Activated naive CD8-positive, alpha-beta T cell treated with anti-CD3 and anti-CD28 coated beads for 36 hours (primary cell): ENCODE measurements at regions not wholly inside any gene's neighbourhood (a gene's known extent, or its start where the extent isn't known, plus 50 kb on each side); places are given as distances from the start of the nearest gene placed in this dataset.

Experiments used
- DNase-seq: peaks from one replicate; pipeline ENCODE4 v3.0.0; 2021
- H3K27ac Mint-ChIP-seq: one replicate; pipeline ENCODE4 v1.8.0; 2022; ENCODE audit warnings: mild to moderate bottlenecking, moderate library complexity, mixed read lengths
- H3K27me3 Mint-ChIP-seq: one replicate; pipeline ENCODE4 v1.8.0; 2022; ENCODE audit warnings: mild to moderate bottlenecking, mixed read lengths
- H3K36me3 Mint-ChIP-seq: one replicate; pipeline ENCODE4 v1.8.0; 2021; ENCODE audit warnings: mild to moderate bottlenecking, mixed read lengths
- H3K4me1 Mint-ChIP-seq: one replicate; pipeline ENCODE4 v1.8.0; 2021; ENCODE audit warnings: mixed read lengths
- H3K4me3 Mint-ChIP-seq: one replicate; pipeline ENCODE4 v1.8.0; 2022; ENCODE audit warnings: mild to moderate bottlenecking, moderate library complexity, mixed read lengths
- H3K9me3 Mint-ChIP-seq: one replicate; pipeline ENCODE4 v1.8.0; 2022; ENCODE audit warnings: mixed read lengths

GRCh38 chr18:32553174-32553573, 82.5 kb upstream of the GAREM1 start:
- Mint-ChIP-seq H3K36me3 (no peaks in the 10 kb centered on the region), H3K4me1 (peaks cover 1% of the 10 kb centered on the region), H3K4me3 (no peak overlapping the region), H3K27ac (no peak overlapping the region), H3K27me3 (peaks cover 21% of the 10 kb centered on the region), H3K9me3 (no peaks in the 10 kb centered on the region)
- DNase-seq, result no peak

DNA sequence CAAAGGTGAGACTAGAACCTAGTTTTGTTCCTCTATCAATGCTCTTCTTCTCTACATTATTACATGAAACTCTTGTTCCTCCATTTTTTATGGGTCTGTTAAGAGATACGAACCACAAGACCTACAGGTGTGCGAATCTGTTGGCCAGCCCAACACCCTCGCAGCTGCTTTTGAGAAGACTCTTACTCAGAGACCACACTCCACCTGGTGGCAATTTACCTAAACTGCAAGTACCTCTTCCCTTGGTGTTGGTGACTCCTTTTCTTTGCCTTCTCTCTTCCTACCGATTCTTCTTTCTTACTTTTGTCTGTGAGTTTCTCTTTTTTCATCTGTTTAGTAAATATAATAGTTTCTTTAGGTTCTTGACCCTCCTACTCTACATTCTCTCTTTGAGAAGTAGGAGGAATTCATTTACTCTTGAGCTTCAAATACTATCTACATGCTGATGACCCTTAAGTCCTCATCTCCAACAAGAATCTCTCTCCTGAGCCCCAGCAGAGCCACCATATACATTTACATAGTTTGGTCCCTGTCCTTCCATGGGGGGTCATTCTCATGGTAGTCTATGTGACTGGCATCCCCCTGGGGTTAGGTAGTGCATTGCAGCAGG, 81.8 kb upstream of the GAREM1 start:
- H3K27ac Mint-ChIP-seq, result no peak overlapping the region

GRCh38 chr18:32550963-32551362, 80.3 kb upstream of the GAREM1 start:
- no peak for DNase-seq
- no peak overlapping the region for H3K27ac Mint-ChIP-seq
- no peaks in the 10 kb centered on the region for H3K9me3 Mint-ChIP-seq
- H3K4me3 Mint-ChIP-seq, result no peak overlapping the region
- peaks cover 1% of the 10 kb centered on the region for H3K4me1 Mint-ChIP-seq
- no peaks in the 10 kb centered on the region for H3K36me3 Mint-ChIP-seq
- peaks cover 17% of the 10 kb centered on the region for H3K27me3 Mint-ChIP-seq

More for the DNA sequence above, 81.8 kb upstream of the GAREM1 start:
- Mint-ChIP-seq H3K36me3 (no peaks in the 10 kb centered on the region), H3K4me1 (peaks cover 1% of the 10 kb centered on the region), H3K27me3 (peaks cover 16% of the 10 kb centered on the region), H3K9me3 (no peaks in the 10 kb centered on the region), H3K4me3 (no peak overlapping the region)
- DNase-seq, result peak; percentile 28

GRCh38 chr18:32549248-32550110, 78.8 kb upstream of the GAREM1 start:
- H3K9me3 Mint-ChIP-seq, result no peaks in the 10 kb centered on the region
- DNase-seq, result peak; percentile 38
- peaks cover 1% of the 10 kb centered on the region for H3K4me1 Mint-ChIP-seq
- no peak overlapping the region for H3K4me3 Mint-ChIP-seq
- H3K27me3 Mint-ChIP-seq, result peaks cover 23% of the 10 kb centered on the region
- H3K36me3 Mint-ChIP-seq, result no peaks in the 10 kb centered on the region
- H3K27ac Mint-ChIP-seq, result no peak overlapping the region

DNA sequence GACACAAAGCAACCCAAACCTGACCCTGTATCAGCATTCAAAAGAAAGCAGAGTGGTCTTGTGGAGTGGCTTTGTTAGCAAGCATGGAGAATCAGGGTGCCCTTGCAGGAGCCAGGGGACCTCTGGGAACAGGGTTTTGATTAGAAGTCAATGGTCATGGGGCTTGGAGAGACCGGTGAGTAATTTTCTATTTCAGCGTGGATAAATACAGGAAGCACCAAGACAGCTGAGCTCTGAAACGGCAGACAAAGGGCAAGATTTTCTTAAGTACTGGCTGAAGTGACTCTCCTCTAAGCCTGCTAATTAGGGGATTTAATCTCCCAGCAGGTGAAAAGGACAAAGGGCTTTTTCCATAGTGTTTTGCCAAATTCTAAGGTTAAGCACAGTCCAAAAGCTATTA, 78.0 kb upstream of the GAREM1 start:
- H3K36me3 Mint-ChIP-seq, result no peaks in the 10 kb centered on the region
- no peak overlapping the region for H3K4me3 Mint-ChIP-seq
- H3K9me3 Mint-ChIP-seq, result no peaks in the 10 kb centered on the region
- H3K27me3 Mint-ChIP-seq, result peaks cover 26% of the 10 kb centered on the region
- no peak overlapping the region for H3K27ac Mint-ChIP-seq
- no peak for DNase-seq
- peaks cover 1% of the 10 kb centered on the region for H3K4me1 Mint-ChIP-seq

DNA sequence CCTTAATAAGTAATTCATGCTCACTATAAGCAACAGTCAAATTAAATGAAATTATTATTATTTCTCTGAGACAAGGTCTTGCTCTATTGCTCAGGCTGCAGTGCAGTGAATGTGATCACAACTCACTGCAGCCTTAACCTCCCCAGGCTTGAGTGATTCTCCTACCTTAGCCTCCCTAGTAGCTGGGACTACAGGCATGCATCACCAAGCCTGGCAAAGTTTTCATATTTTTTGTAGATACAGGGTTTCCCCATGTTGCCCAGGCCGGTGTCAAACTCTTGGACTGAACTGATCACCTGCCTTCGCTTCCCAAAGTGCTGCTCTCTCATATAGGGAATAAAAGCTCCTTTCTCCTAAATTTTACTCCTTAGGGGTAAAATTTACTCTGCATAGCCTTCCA, 74.9 kb upstream of the GAREM1 start:
- Mint-ChIP-seq H3K9me3 (no peaks in the 10 kb centered on the region), H3K27me3 (peaks cover 15% of the 10 kb centered on the region), H3K36me3 (no peaks in the 10 kb centered on the region), H3K4me1 (peaks cover 3% of the 10 kb centered on the region), H3K27ac (no peak overlapping the region), H3K4me3 (no peak overlapping the region)
- DNase-seq, result no peak

DNA sequence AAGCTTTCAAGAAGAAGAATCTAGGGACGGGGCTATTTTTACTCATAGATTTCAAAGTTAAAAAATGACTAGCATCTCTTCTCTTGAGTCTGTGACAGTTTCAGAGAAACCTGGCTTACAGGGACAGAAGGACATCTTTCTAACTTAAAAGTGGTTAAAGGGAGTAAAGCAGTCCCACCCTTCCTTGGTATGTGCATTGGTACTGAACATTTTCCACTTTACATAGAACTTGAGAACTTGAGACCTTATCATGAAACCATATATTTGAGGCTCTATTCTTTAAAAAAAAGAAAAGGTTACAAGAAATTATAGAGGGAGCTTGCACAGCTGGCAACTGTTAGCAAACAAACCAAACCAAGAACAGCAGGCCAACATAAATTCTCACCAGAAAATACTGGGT, 73.4 kb upstream of the GAREM1 start:
- H3K27me3 Mint-ChIP-seq, result peaks cover 15% of the 10 kb centered on the region
- peaks cover 3% of the 10 kb centered on the region for H3K4me1 Mint-ChIP-seq
- H3K4me3 Mint-ChIP-seq, result no peak overlapping the region
- no peak for DNase-seq
- H3K9me3 Mint-ChIP-seq, result no peaks in the 10 kb centered on the region
- H3K36me3 Mint-ChIP-seq, result no peaks in the 10 kb centered on the region
- H3K27ac Mint-ChIP-seq, result no peak overlapping the region

DNA sequence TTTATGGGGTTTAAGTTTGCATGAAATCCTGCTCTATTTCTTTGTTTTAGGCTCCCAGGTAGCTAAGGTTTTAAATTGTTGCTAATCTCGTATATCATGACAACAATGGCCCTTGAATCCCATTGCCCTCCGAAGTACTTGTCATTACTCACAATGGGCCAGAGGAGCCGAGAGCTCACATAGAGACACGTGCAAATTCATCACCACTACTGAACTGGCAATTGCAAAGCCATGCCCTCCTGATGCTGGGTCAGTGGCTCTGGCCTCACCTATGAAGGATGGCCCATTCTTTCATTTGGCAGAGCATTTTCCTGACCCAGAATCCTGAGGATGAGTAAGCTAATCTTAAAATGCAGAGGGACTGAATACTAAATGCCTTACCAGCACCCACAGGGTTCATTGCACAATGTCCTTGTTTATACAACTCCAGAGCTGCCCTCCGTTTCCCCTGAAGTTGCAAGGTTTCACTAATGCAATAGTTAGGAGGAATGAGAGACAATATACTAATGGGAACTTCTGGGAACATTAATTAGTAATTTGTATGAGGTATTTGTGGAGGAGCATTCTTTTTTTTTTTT, 71.6 kb upstream of the GAREM1 start:
- no peaks in the 10 kb centered on the region for H3K36me3 Mint-ChIP-seq
- H3K27ac Mint-ChIP-seq, result no peak overlapping the region
- H3K9me3 Mint-ChIP-seq, result no peaks in the 10 kb centered on the region
- no peak for DNase-seq
- peaks cover 15% of the 10 kb centered on the region for H3K27me3 Mint-ChIP-seq
- peaks cover 3% of the 10 kb centered on the region for H3K4me1 Mint-ChIP-seq
- H3K4me3 Mint-ChIP-seq, result no peak overlapping the region

DNA sequence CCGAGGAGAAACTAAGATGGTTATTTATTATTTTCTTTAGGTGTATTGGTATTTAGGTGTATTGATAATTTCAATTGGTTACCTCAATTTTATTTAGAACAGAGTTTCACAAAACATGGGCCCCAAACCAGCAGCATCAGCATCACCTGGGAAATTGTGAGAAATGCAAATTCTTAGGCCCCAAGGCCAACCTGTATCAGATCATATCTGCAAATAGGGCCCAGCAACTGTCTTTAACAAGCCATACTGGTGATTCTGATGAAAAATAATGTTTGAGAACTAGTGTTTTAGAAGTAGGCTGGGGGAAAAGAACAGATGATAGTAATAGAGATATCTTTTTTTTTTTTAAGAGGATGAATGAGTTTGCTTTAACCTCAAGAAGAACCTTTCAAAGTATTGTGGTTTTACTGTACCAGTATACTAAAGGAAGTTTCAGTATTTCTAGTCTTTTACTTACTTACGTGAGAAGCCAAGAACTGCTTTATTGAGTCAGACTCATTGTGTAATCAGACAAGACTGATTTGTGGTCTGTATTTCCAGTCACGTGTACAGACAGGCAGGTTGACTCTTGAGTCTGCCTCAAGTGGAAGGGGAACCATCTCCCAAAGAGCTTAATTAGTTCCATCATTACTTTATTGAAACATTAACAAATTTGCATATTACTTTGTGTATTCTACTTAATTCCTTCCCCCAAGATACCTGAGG, 60.4 kb upstream of the GAREM1 start:
- no peaks in the 10 kb centered on the region for H3K36me3 Mint-ChIP-seq
- no peaks in the 10 kb centered on the region for H3K9me3 Mint-ChIP-seq
- H3K4me1 Mint-ChIP-seq, result peaks cover 16% of the 10 kb centered on the region
- no peak overlapping the region for H3K4me3 Mint-ChIP-seq
- H3K27me3 Mint-ChIP-seq, result peaks cover 8% of the 10 kb centered on the region
- peak; percentile 10 for DNase-seq
- H3K27ac Mint-ChIP-seq, result no peak overlapping the region

DNA sequence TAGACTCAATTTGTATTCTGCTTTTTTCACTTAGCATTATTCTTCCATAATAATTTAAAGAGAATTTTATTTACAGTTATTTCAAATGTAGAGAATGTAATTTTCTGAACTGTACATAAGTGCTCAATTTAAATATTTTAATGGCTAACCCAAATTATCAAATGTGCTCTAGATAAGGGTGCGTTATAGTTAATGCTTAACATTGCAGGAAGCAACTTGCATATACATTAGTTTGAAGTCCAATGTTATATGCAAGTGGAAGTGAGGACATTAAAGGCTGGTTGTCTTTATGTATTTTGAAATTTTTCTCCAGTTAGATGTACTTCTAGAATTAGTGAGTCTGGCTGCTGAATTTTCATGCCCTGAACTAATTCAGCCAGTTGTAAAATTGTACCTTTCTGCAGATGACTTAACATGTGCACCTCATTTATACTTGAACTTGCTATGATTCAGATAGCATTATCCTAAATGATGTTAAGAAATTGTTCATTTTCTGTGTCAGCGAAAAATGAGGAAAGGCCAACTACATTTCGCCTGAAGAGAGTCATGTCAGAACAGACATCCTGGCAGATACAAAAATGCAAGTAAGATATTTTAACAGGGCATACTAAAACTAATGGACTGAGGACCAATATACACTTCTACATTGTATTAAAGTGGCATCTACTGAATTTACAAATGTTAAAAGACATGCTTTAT, 59.2 kb upstream of the GAREM1 start:
- Mint-ChIP-seq H3K4me3 (no peak overlapping the region), H3K9me3 (no peaks in the 10 kb centered on the region), H3K27me3 (peaks cover 3% of the 10 kb centered on the region), H3K27ac (no peak overlapping the region), H3K4me1 (peaks cover 16% of the 10 kb centered on the region), H3K36me3 (no peaks in the 10 kb centered on the region)
- DNase-seq, result no peak

DNA sequence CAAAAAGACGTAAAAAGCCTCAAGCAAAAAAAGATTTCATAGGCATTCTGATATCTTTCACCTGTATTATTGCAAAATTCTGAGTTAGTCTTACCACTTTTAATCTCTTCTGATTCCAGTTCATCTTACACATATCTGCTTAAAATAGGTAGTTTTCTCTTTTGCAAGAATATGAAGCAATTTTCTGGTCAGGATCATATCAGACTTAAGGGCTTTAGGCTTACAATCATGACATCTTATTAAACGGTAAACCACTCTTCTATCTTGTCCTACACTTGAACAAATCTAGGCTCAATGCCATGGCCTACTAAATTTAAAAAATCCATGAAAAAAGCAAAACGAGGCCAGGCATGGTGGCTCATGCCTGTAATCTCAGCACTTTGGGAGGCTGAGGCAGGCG, 50.1 kb upstream of the GAREM1 start:
- Mint-ChIP-seq H3K4me3 (no peak overlapping the region), H3K9me3 (no peaks in the 10 kb centered on the region), H3K27me3 (peaks cover 22% of the 10 kb centered on the region), H3K4me1 (no peaks in the 10 kb centered on the region), H3K27ac (no peak overlapping the region), H3K36me3 (no peaks in the 10 kb centered on the region)
- DNase-seq, result no peak
